SH-SY5Y (cell line): ENCODE measurements at regions not wholly inside any gene's neighbourhood (a gene's known extent, or its start where the extent isn't known, plus 50 kb on each side); places are given as distances from the start of the nearest gene placed in this dataset.

ENCODE experiments used
- GATA2 ChIP-seq: IDR thresholded peaks from 2 replicates; pipeline ENCODE4 v1.6.1; 2011; ENCODE audit warnings: mild to moderate bottlenecking, low read depth, low read length
- GATA3 ChIP-seq: IDR thresholded peaks from 2 replicates; pipeline ENCODE4 v1.6.1; 2011; ENCODE audit warnings: low read depth, mild to moderate bottlenecking, low read length, moderate library complexity

GRCh38 chr2:36255863-36256262 lies 99.7 kb upstream of the CRIM1 start:
- no peak for TF ChIP-seq GATA2
- TF ChIP-seq GATA3, result no peak
